Liver (tissue), 8 donors: ENCODE measurements at regions not wholly inside any gene's neighbourhood (a gene's known extent, or its start where the extent isn't known, plus 50 kb on each side); places are given as distances from the start of the nearest gene placed in this dataset.
"Not testable (repeated sequence)": the region's sequence is repeated elsewhere in the genome, so short reads cannot be mapped to it uniquely, and the experiment has no call there.

Experiments
- DNase-seq: peaks from one replicate; pipeline ENCODE4 v3.0.0-alpha.2; 2017; ENCODE audit warnings: low spot score
- H3K27ac ChIP-seq, 2 donors: one replicate each; pipeline ENCODE4 v1.7.0; 2013; ENCODE audit warnings: inconsistent platforms in 2 of 2, low read length in 2 of 2, control low read depth in 1 of 2, low read depth in 1 of 2, mild to moderate bottlenecking in 1 of 2
- H3K27me3 ChIP-seq, 4 donors: one replicate each; pipeline versions ENCODE4 v1.6.1 to v1.7.0; 2013; ENCODE audit warnings: low read length in 3 of 4, inconsistent platforms in 1 of 4, mild to moderate bottlenecking in 1 of 4, moderate library complexity in 1 of 4; ENCODE audit not compliant: control insufficient read depth in 4 of 4, insufficient read depth in 4 of 4
- H3K36me3 ChIP-seq, 4 donors: one replicate each; pipeline versions ENCODE4 v1.6.1 to v1.7.0; 2013; ENCODE audit warnings: low read length in 3 of 4, mild to moderate bottlenecking in 3 of 4, low read depth in 1 of 4, moderate library complexity in 1 of 4; ENCODE audit not compliant: control insufficient read depth in 4 of 4, insufficient read depth in 3 of 4
- H3K4me1 ChIP-seq, 4 donors: one replicate each; pipeline versions ENCODE4 v1.6.1 to v1.7.0; 2013; ENCODE audit warnings: low read length in 3 of 4, mild to moderate bottlenecking in 3 of 4, moderate library complexity in 1 of 4; ENCODE audit not compliant: control insufficient read depth in 4 of 4, insufficient read depth in 4 of 4
- H3K4me3 ChIP-seq, 3 donors: one replicate each; pipeline versions ENCODE4 v1.6.1 to v1.7.0; 2013; ENCODE audit warnings: low read length in 3 of 3, control low read depth in 1 of 3, low read depth in 1 of 3, mild to moderate bottlenecking in 1 of 3
- H3K9ac ChIP-seq, 2 donors: one replicate each; pipeline ENCODE4 v1.7.0; 2013; ENCODE audit warnings: low read length in 2 of 2, mild to moderate bottlenecking in 2 of 2, moderate library complexity in 2 of 2, control low read depth in 1 of 2, low read depth in 1 of 2
- H3K9me3 ChIP-seq, 4 donors: one replicate each; pipeline versions ENCODE4 v1.6.1 to v1.7.0; 2013; ENCODE audit warnings: low read length in 3 of 4; ENCODE audit not compliant: control insufficient read depth in 4 of 4
- EGR1 ChIP-seq, 2 donors: IDR thresholded peaks; 2 replicates each; pipeline ENCODE4 v1.6.1; 2016 to 2018; ENCODE audit warnings: antibody characterized with exemption in 2 of 2, low read depth in 2 of 2
- FOXA1 ChIP-seq: IDR thresholded peaks from 2 replicates; pipeline ENCODE4 v1.6.1; 2016; ENCODE audit warnings: antibody characterized with exemption
- FOXA2 ChIP-seq: IDR thresholded peaks from 2 replicates; pipeline ENCODE4 v1.6.1; 2016; ENCODE audit warnings: antibody characterized with exemption
- GABPA ChIP-seq, 2 donors: IDR thresholded peaks in 1 of 2; conservative IDR thresholded peaks in 1 of 2; 2 replicates each; pipeline ENCODE4 v1.6.1; 2016; ENCODE audit warnings: antibody characterized with exemption in 2 of 2, mild to moderate bottlenecking in 1 of 2, moderate library complexity in 1 of 2
- HNF4A ChIP-seq, 2 donors: conservative IDR thresholded peaks; 2 replicates each; pipeline ENCODE4 v1.6.1; 2016; ENCODE audit warnings: antibody characterized with exemption in 2 of 2, mild to moderate bottlenecking in 2 of 2
- HNF4G ChIP-seq: IDR thresholded peaks from 2 replicates; pipeline ENCODE4 v1.6.1; 2016; ENCODE audit warnings: antibody characterized with exemption
- JUND ChIP-seq, 2 donors: IDR thresholded peaks; 2 replicates each; pipeline ENCODE4 v1.6.1; 2016; ENCODE audit warnings: antibody characterized with exemption in 2 of 2
- NR2F2 ChIP-seq: IDR thresholded peaks from 2 replicates; pipeline ENCODE4 v1.6.1; 2016; ENCODE audit warnings: antibody characterized with exemption
- RAD21 ChIP-seq, 2 donors: IDR thresholded peaks; 2 replicates each; pipeline ENCODE4 v1.6.1; 2016; ENCODE audit warnings: antibody characterized with exemption in 2 of 2, mild to moderate bottlenecking in 2 of 2
- RXRA ChIP-seq, 2 donors: IDR thresholded peaks; 2 replicates each; pipeline ENCODE4 v1.6.1; 2017 to 2018; ENCODE audit warnings: antibody characterized with exemption in 2 of 2, mild to moderate bottlenecking in 1 of 2
- SP1 ChIP-seq: IDR thresholded peaks from 2 replicates; pipeline ENCODE4 v1.6.1; 2018; ENCODE audit warnings: antibody characterized with exemption, mild to moderate bottlenecking
- TAF1 ChIP-seq: conservative IDR thresholded peaks from 2 replicates; pipeline ENCODE4 v1.6.1; 2016; ENCODE audit warnings: antibody characterized with exemption, mild to moderate bottlenecking
- YY1 ChIP-seq: IDR thresholded peaks from 2 replicates; pipeline ENCODE4 v1.6.1; 2016; ENCODE audit warnings: antibody characterized with exemption, mild to moderate bottlenecking
- WGBS: extraction: QIAGEN DNeasy Blood & Tissue Kit; methylation state at CpG from one replicate; pipeline ENCODE4 v1.1.7; 2013; 5-methylcytosine and 5-hydroxymethylcytosine counted together
- TF ChIP-seq, protein P1 (sequence below): IDR thresholded peaks from 2 replicates; pipeline ENCODE4 v1.6.1; 2016; ENCODE audit warnings: antibody characterized with exemption
- TF ChIP-seq, protein P2 (sequence below): IDR thresholded peaks from 2 replicates; pipeline ENCODE4 v1.6.1; 2016; ENCODE audit warnings: antibody characterized with exemption
- TF ChIP-seq, protein P3 (sequence below): IDR thresholded peaks from 2 replicates; pipeline ENCODE4 v1.6.1; 2016; ENCODE audit warnings: antibody characterized with exemption
- TF ChIP-seq, protein P4 (sequence below): fragments of 150-350 bp; IDR thresholded peaks from 2 replicates; pipeline ENCODE4 v1.5.1; 2017; ENCODE audit warnings: improper control_type of control experiment, low read depth, low read length; ENCODE audit not compliant: missing input control
- TF ChIP-seq, protein P5 (sequence below): IDR thresholded peaks from 2 replicates; pipeline ENCODE4 v1.6.1; 2016; ENCODE audit warnings: antibody characterized with exemption, mild to moderate bottlenecking
- donor health status: healthy.
- donor health status: healthy.
- donor health status: healthy.
- donor health status: healthy.
- donor health status: healthy.

DNA sequence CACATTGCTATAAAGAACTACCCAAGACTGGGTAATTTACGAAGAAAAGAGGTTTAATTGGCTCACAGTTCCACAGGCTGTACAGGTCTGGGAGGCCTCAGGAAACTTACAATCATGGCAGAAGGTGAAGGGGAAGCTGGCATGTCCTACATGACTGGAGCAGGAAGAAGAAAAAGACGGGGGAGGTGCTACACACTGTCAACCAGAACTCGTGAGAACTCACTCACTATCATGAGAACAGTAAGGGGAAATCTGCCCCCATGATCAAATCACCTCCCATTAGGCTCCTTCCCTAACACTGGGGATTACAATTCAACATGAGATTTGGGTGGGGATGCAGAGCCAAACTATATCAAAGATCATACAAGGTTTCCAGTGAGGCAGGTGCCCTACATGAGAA is 94.3 kb upstream of the RNU6-1 start:
- DNase-seq, H3K27ac ChIP-seq, H3K27me3 ChIP-seq, H3K4me3 ChIP-seq, H3K9ac ChIP-seq, H3K9me3 ChIP-seq, H3K36me3 ChIP-seq, H3K4me1 ChIP-seq: not testable (repeated sequence)
- 88% methylated on average over 3 of the region's 3 CpGs for WGBS

DNA sequence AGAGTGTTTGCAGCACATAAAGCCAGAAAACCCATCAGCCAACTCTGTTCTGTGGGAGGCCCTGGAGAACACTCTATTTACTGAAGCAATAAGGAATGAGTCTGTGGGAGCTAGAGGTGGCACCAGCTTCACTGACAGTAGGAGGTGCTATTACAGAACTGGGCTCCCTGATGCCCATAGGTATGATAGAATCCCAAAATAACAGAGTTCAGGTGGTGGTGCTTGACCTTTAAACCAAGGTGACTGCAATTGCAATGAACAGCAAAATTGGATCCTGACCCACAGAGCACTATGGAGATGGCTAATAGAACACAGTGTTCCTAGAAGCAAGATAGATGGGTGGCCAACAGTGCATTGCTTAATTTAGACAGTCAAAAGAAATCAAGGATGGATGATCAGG is 95.4 kb upstream of the RNU6-1 start:
- H3K4me1 ChIP-seq = peaks cover 0 to 9% (median 2%) of the 10 kb centered on the region in 4 donors
- DNase-seq = no peak

More for the DNA sequence above, 95.4 kb upstream of the RNU6-1 start:
- Histone ChIP-seq H3K36me3 (no peaks in the 10 kb centered on the region), H3K4me3 (no peak overlapping the region), H3K9me3 (no peaks in the 10 kb centered on the region), H3K9ac (no peak overlapping the region), H3K27ac (no peak overlapping the region), H3K27me3 (no peaks in the 10 kb centered on the region)
- TF ChIP-seq JUND (IDR thresholded peaks at IDR 0.05) (no peak), FOXA1 (no peak), FOXA2 (no peak), HNF4A (conservative IDR thresholded peaks at IDR 0.05) (peak; percentile 29 to 81), GABPA (IDR thresholded peaks at IDR 0.05 in 1 of 2, conservative IDR thresholded peaks at IDR 0.05 in 1 of 2) (no peak), YY1 (no peak), EGR1 (IDR thresholded peaks at IDR 0.05; ENCODE audit: low read depth in 2 of 2) (no peak), HNF4G (no peak), SP1 (peak; percentile 60), RAD21 (IDR thresholded peaks at IDR 0.05) (peak in 1 of 2 donors; percentile 66), RXRA (IDR thresholded peaks at IDR 0.05) (peak; percentile 46 to 84), NR2F2 (peak; percentile 24), TAF1 (no peak)
- TF ChIP-seq, protein P1, sequence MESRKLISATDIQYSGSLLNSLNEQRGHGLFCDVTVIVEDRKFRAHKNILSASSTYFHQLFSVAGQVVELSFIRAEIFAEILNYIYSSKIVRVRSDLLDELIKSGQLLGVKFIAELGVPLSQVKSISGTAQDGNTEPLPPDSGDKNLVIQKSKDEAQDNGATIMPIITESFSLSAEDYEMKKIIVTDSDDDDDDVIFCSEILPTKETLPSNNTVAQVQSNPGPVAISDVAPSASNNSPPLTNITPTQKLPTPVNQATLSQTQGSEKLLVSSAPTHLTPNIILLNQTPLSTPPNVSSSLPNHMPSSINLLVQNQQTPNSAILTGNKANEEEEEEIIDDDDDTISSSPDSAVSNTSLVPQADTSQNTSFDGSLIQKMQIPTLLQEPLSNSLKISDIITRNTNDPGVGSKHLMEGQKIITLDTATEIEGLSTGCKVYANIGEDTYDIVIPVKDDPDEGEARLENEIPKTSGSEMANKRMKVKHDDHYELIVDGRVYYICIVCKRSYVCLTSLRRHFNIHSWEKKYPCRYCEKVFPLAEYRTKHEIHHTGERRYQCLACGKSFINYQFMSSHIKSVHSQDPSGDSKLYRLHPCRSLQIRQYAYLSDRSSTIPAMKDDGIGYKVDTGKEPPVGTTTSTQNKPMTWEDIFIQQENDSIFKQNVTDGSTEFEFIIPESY = no peak
- TF ChIP-seq, protein P2, sequence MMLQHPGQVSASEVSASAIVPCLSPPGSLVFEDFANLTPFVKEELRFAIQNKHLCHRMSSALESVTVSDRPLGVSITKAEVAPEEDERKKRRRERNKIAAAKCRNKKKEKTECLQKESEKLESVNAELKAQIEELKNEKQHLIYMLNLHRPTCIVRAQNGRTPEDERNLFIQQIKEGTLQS = no peak
- TF ChIP-seq, protein P3, sequence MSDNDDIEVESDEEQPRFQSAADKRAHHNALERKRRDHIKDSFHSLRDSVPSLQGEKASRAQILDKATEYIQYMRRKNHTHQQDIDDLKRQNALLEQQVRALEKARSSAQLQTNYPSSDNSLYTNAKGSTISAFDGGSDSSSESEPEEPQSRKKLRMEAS = no peak
- TF ChIP-seq, protein P4, sequence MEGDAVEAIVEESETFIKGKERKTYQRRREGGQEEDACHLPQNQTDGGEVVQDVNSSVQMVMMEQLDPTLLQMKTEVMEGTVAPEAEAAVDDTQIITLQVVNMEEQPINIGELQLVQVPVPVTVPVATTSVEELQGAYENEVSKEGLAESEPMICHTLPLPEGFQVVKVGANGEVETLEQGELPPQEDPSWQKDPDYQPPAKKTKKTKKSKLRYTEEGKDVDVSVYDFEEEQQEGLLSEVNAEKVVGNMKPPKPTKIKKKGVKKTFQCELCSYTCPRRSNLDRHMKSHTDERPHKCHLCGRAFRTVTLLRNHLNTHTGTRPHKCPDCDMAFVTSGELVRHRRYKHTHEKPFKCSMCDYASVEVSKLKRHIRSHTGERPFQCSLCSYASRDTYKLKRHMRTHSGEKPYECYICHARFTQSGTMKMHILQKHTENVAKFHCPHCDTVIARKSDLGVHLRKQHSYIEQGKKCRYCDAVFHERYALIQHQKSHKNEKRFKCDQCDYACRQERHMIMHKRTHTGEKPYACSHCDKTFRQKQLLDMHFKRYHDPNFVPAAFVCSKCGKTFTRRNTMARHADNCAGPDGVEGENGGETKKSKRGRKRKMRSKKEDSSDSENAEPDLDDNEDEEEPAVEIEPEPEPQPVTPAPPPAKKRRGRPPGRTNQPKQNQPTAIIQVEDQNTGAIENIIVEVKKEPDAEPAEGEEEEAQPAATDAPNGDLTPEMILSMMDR = no peak
- TF ChIP-seq, protein P5, sequence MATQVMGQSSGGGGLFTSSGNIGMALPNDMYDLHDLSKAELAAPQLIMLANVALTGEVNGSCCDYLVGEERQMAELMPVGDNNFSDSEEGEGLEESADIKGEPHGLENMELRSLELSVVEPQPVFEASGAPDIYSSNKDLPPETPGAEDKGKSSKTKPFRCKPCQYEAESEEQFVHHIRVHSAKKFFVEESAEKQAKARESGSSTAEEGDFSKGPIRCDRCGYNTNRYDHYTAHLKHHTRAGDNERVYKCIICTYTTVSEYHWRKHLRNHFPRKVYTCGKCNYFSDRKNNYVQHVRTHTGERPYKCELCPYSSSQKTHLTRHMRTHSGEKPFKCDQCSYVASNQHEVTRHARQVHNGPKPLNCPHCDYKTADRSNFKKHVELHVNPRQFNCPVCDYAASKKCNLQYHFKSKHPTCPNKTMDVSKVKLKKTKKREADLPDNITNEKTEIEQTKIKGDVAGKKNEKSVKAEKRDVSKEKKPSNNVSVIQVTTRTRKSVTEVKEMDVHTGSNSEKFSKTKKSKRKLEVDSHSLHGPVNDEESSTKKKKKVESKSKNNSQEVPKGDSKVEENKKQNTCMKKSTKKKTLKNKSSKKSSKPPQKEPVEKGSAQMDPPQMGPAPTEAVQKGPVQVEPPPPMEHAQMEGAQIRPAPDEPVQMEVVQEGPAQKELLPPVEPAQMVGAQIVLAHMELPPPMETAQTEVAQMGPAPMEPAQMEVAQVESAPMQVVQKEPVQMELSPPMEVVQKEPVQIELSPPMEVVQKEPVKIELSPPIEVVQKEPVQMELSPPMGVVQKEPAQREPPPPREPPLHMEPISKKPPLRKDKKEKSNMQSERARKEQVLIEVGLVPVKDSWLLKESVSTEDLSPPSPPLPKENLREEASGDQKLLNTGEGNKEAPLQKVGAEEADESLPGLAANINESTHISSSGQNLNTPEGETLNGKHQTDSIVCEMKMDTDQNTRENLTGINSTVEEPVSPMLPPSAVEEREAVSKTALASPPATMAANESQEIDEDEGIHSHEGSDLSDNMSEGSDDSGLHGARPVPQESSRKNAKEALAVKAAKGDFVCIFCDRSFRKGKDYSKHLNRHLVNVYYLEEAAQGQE = no peak
